HG02973 (cell line): ENCODE measurements at regions not wholly inside any gene's neighbourhood (a gene's known extent, or its start where the extent isn't known, plus 50 kb on each side); places are given as distances from the start of the nearest gene placed in this dataset.

Experiments
- ATAC-seq: cut with Tn5 transposase; IDR thresholded peaks from one replicate; pipeline ENCODE4 v1.9.1; 2021; ENCODE audit warnings: moderate library complexity; ENCODE audit not compliant: unreplicated experiment

DNA sequence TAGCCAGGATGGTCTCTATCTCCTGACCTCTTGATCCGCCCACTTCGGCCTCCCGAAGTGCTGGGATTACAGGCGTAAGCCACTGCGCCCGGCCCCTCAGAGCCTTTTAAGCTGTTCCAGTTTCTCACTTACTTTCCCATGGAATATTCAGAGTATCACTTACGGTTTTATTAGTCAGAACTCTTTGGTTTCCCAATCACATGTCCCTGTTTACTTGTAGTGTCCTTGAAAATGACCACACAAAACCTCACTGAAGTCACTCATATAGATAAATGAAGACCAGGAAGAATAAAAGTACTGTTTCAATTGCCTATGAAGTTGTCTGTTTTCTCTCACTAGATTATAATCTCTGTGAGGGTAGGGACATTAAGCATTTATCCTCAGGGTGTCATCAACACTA, 217.2 kb upstream of the HCCS start:
- no peak for ATAC-seq

DNA sequence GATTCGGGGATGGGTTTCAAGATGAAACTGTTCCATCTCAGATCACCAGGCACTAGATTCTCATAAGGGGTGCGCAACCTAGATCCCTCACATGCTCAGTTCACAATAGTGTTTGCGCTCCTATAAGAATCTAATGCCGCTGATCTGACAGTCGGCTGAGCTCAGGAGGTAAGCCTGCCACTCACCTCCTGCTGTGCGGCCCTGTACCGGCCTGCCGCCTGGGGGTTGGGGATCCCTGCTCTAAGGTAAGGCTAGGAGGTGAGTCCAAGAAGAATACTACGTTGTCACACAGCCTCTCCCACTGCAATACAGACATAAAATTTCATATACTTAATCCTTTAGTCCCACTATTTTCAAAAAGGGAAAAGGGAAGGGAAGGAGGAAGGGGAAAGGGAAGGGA, 213.4 kb upstream of the HCCS start:
- no peak for ATAC-seq

DNA sequence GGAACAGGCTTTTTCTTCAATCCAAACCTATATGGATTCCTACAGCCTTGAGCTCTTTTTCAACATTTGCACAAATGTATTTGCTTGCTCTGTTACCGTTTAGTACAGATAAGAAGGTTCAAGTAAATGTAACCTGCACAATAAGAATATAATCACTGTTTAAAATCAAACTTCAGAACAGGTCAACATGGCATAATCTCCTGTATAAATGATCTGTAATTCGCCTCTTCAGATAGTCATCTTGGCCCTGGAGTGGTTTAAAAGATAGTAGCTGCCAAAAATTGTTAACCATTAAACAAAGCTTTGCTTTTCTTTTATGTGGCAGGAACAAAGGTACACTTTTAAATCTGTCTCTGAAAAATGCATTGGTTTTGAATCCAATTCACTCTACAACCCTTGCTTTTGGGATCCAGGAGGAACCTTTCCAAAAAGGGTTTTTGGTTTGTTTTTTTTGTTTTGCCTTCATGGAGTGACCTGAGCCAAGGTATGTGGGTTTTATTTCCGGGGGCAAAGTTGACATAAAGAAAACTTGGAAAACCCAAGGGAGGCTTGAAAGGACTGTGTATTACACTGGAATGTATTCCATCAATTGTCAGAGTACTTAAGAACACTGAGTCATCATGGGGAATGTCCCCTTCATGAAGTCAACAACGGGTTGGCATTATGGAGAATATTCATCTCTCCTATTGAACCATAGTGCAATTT, 210.4 kb upstream of the HCCS start:
- no peak for ATAC-seq

GRCh38 chrX:10901290-10901633, 209.9 kb upstream of the HCCS start:
- ATAC-seq, result no peak

DNA sequence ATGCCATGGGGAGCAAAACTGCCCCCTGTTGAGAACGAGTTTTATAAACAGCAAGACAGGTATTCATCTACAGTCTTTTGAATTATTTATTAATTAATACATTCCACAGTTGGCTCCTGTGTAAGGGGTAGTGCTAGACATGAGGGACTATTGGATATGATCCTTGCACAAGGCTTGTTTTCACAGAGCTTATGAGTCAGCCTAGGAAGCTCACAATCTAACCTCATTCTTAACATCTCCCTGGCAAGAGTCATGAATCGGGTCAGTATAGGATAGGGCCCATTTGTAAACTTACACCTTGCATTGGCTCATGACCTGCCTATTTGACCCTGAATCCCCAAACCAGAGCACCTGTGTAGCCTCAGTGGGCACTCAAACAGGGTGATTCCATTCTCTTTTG, 209.1 kb upstream of the HCCS start:
- ATAC-seq, result no peak

DNA sequence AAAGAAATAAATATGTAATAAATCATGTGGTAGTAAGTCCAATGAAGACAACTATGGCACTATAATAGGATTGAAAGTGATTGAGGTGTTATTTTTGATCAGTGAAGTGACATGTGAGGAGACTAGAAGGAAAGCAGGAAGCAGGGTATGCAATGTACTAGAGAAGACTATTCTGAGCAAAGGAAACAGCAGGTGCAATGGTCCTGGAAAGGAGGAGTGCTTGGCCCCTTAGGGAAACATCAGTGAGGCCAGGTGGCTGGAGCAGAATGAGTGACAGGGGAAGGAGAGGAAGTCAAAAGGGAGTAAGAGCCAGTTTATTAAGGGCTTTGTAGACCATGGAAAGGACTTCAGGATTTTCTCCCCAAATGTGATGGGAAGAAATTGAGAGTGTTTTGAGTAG, 207.6 kb upstream of the HCCS start:
- ATAC-seq, result no peak

- no peak for ATAC-seq
These were observed 206.9 kb upstream of the HCCS start for GRCh38 chrX:10904220-10904619.

DNA sequence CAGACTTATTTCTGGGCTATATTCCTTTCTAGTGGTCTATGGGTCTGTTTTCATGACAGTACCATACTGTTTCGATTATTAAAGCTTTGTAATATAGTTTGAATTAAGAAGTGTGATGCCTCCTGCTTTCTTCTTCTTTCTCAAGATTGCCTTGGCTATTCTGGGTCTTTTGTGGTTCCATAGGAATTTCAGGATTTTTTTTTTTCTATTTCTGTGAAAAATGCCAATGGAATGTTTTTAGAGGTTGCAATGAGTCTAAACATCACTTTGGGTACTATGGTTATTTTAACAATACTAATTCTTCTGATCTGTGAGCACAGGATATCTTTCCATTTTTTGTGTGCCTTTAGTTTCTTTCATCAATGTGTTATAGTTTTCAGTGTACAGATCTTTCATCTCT, 204.3 kb upstream of the HCCS start:
- no peak for ATAC-seq

- ATAC-seq, result no peak
These were observed 189.0 kb upstream of the HCCS start for GRCh38 chrX:10922159-10922558.

- ATAC-seq, result no peak
These were observed 188.3 kb upstream of the HCCS start for GRCh38 chrX:10922835-10923234.

GRCh38 chrX:10923466-10923865, 187.7 kb upstream of the HCCS start:
- ATAC-seq, result no peak

DNA sequence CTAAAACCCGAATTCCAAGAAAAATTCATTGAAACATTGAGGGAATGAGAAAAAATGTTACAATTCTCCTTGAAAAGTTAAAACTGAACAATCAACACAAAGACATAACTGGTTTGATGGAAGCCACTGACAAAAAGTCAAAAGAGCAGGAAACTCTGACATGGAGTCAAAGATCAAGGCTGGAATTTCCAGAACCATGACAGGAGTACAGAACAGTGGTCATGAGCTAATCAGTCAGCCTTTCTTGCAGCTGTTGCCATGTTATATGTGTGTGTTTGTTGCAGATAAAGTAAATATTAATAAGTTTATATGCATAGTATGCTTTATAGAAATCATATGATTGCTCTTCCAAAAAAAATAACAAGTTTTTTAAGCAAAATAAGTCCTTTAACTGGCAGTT, 184.7 kb upstream of the HCCS start:
- no peak for ATAC-seq

GRCh38 chrX:10926891-10927290, 184.2 kb upstream of the HCCS start:
- no peak for ATAC-seq

- no peak for ATAC-seq
These were observed 181.4 kb upstream of the HCCS start for GRCh38 chrX:10929747-10930146.

DNA sequence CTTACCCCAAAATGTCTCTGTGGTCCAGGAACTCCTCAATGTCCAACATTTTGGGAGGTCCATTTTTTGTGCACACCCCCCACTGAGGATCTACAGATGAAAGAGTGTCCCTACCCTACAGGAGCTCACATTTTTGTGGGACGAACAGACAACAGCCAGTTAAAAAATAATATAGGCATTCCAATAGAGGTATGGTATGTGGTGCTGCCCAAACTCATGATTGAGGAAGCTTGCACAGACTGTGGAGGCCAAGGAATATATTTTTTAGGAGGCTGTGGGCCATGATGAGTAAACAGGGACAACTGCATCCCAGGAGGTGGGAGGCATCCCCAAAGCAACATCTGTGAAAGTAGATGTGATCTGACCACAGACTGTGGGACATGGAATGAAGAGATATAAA, 181.0 kb upstream of the HCCS start:
- no peak for ATAC-seq

DNA sequence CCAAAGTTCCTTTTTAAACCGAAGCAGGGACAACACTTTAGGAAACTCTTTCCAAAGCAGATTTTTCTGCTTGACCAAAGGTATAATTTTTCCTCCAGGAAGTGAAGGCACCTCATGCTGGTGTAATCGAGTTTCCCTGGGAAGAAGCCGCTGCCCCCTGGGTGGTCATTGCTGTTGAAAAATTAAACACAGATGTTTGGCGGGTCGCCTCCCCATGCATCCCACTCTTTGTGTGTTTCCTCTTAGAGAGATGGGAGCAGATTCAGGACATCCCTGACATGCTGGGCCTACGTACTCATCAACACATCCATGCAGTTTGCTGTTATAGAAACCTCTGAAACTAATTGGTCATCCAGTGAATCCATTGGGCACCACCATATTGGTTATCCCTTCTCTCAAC, 179.2 kb upstream of the HCCS start:
- no peak for ATAC-seq

- ATAC-seq, result no peak
These were observed 178.2 kb upstream of the HCCS start for GRCh38 chrX:10932842-10933440.

DNA sequence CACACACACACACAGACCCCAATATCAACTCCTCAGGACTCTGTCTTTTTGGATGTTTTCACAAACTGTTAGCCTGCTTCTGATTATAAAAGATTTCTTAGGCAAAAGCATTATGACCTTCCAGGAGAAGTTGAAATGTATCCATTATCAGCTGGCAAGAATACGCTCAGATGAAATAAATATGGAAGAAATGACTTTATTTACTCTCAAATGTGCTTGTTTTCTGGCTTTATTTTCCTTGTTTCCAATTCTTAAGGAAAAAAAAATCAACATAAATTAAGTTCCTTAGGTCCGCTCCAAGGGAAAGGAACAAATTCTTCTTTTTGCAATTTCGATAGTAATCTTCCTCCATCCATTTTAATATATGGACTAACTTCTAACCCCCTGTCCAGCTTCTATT, 175.6 kb upstream of the HCCS start:
- no peak for ATAC-seq

DNA sequence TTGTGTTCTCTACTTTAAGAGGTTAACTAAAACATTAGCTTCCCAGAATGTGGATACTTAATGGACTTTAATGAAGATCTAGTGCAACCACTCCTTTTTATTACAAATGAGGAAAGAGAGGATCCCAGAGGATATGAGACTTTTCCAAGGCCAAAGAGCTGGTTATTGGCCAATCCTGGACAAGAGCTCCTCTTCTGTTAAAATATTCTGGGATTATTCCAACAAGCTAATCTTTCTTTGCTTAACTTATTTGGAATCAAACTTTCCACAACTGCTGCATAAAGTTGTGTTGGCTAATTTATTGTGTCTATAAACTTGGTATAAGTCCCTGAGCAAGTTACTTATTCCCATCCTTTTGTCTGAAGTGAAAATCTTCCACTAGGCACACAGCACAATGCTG, 174.2 kb upstream of the HCCS start:
- no peak for ATAC-seq

DNA sequence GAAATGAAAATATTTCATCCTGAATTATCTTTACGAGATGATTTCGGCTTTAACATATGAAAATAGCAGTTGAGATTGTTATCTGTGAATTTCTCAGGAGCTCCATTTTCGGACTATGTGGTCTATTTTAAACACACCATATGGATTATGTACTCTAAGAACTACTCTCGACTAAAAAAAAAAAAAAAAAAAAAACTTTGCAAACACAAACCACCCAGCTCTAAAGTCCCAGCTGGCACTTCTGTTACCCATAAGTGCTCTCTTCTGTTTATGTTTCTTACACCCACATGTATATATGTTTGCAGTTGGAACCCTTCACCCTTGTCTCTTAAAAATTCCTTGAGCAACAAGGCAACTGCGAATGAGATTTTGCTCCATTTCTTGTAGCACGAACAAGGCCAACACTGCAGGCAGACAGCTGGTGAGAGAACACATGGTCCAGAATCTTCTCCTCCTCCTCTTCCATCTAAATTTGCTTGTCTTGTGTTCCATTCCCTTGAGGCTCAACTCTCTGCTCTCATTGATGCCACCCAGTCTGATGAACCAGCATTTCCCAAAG, 172.7 kb upstream of the HCCS start:
- ATAC-seq, result no peak

- no peak for ATAC-seq
These were observed 171.7 kb upstream of the HCCS start for GRCh38 chrX:10939424-10939823.

GRCh38 chrX:10944136-10944885, 166.8 kb upstream of the HCCS start:
- ATAC-seq, result no peak
